H1 (cell line): ENCODE measurements at regions not wholly inside any gene's neighbourhood (a gene's known extent, or its start where the extent isn't known, plus 50 kb on each side); places are given as distances from the start of the nearest gene placed in this dataset.

Source experiments
- FOSL1 ChIP-seq: IDR thresholded peaks from 2 replicates; pipeline ENCODE4 v1.6.1; 2011; ENCODE audit warnings: mild to moderate bottlenecking, low read depth, low read length, moderate library complexity; ENCODE audit not compliant: insufficient read depth
- GABPA ChIP-seq: IDR thresholded peaks from 2 replicates; pipeline ENCODE4 v1.6.1; 2011; ENCODE audit warnings: mild to moderate bottlenecking, low read length, moderate library complexity, borderline replicate concordance; ENCODE audit not compliant: insufficient read depth
- RAD21 ChIP-seq, 2 experiments: IDR thresholded peaks in 1 of 2; conservative IDR thresholded peaks in 1 of 2; 2 replicates each; pipeline ENCODE4 v1.6.1; 2011; ENCODE audit warnings: low read depth in 2 of 2, low read length in 2 of 2, improper control_type of control experiment in 1 of 2, inconsistent platforms in 1 of 2, mild to moderate bottlenecking in 1 of 2, moderate library complexity in 1 of 2
- YY1 ChIP-seq: IDR thresholded peaks from 2 replicates; pipeline ENCODE4 v1.6.1; 2011; ENCODE audit warnings: low read depth, mild to moderate bottlenecking, low read length

- no peak for TF ChIP-seq RAD21 (IDR thresholded peaks at IDR 0.05 in 1 of 2, conservative IDR thresholded peaks at IDR 0.05 in 1 of 2; ENCODE audit: low read depth in 2 of 2, low read length in 2 of 2)
- TF ChIP-seq YY1: no peak
- TF ChIP-seq GABPA: no peak
- no peak for TF ChIP-seq FOSL1
Measured at GRCh38 chr1:198007011-198007410, 89.8 kb downstream of the LHX9 start (continued).
